ENCODE measurements at regions not wholly inside any gene's neighbourhood (a gene's known extent, or its start where the extent isn't known, plus 50 kb on each side); places are given as distances from the start of the nearest gene placed in this dataset.
"Not testable (repeated sequence)": the region's sequence is repeated elsewhere in the genome, so short reads cannot be mapped to it uniquely, and the experiment has no call there.

- FAIRE-seq (no peak), DNase-seq (ENCODE audit: extremely low spot score, insufficient read length, low read depth) (no peak)
These were observed 168.2 kb downstream of the THBS2 start for GRCh38 chr6:169085466-169085865.

DNA sequence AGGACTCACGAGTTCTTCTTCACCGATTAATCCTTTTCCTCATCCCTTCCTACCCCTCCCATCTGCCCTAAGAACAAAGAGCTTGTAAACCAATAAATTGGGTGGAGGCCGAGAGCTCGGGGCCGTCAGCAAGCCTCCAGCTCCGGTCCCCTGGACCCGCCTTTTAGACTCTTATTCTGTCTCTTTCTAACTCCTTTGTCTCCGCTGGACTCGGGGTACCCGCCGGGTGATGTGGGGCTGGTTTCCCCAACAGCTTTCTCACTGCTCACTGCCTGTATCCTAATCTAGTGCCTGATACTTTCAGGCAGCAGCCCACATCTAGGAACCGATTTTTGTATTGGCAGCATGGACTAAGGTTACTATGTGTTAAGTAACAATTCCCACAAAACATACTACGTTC lies 169.1 kb downstream of the THBS2 start:
- not testable (repeated sequence) for DNase-seq (ENCODE audit: extremely low spot score, insufficient read length, low read depth); FAIRE-seq

GRCh38 chr6:169084067-169084466 lies 169.6 kb downstream of the THBS2 start:
- DNase-seq (ENCODE audit: extremely low spot score, insufficient read length, low read depth) (no peak), FAIRE-seq (no peak)

DNA sequence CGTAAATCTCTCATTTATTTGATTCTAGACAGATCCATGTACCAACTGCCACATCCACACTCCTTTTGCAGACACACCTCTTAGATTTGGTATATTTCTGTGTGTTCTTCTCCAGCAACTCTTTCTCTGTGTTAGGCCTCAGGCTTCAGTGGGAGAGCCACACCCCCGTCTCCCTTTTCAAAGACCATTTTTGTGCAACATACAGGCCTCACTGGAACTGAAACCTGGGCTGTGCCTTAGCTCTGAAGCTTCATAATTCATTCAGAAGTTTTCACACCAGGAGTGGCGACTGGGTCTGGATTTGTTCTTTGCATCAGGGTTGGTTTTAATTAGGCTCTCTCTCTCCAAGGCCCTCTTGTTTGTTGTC lies 170.2 kb downstream of the THBS2 start:
- DNase-seq (ENCODE audit: extremely low spot score, insufficient read length, low read depth) (no peak), FAIRE-seq (no peak)

DNA sequence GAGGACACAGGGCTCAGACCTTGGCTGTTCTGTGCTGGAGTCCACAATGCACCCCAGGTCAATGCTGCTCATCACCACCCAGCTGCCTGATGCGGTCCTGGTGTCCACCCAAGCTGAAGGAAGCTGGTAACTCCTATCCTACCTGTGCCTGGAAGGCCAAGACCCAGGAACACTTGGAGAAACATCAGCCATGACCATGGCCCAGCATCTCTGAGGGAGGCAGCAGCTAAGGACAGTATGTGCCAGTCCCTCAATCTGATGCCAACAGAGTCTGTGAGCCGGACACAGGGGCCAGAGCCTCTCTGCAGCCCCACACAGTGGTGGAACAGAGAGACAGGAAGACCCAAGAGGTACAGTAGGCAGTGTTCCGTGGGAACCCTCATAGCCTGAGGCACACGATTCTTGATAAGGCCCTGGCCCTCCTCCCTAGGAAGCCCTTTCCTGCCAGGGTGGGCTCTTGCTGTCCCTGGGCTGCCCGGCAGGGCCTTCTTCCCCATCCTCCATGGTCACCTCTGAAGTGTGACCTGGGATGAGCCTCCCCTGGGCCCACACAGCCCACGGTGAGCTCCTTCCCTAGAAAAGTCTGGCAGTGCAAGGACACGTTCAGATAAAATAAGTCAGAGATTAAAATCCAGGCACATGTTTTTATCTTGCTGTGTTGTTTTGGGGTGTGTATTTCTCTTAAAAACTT lies 170.7 kb downstream of the THBS2 start:
- no peak for FAIRE-seq

GRCh38 chr6:169082093-169082492 lies 171.6 kb downstream of the THBS2 start:
- DNase-seq (ENCODE audit: extremely low spot score, insufficient read length, low read depth), result no peak
- no peak for FAIRE-seq

More for the DNA sequence above, 170.7 kb downstream of the THBS2 start:
- DNase-seq (ENCODE audit: extremely low spot score, insufficient read length, low read depth), result no peak

GRCh38 chr6:169081248-169081647 lies 172.4 kb downstream of the THBS2 start:
- DNase-seq (ENCODE audit: extremely low spot score, insufficient read length, low read depth), result no peak
- no peak for FAIRE-seq

GRCh38 chr6:169079650-169080049 lies 174.0 kb downstream of the THBS2 start:
- DNase-seq (ENCODE audit: extremely low spot score, insufficient read length, low read depth) (no peak), FAIRE-seq (no peak)

DNA sequence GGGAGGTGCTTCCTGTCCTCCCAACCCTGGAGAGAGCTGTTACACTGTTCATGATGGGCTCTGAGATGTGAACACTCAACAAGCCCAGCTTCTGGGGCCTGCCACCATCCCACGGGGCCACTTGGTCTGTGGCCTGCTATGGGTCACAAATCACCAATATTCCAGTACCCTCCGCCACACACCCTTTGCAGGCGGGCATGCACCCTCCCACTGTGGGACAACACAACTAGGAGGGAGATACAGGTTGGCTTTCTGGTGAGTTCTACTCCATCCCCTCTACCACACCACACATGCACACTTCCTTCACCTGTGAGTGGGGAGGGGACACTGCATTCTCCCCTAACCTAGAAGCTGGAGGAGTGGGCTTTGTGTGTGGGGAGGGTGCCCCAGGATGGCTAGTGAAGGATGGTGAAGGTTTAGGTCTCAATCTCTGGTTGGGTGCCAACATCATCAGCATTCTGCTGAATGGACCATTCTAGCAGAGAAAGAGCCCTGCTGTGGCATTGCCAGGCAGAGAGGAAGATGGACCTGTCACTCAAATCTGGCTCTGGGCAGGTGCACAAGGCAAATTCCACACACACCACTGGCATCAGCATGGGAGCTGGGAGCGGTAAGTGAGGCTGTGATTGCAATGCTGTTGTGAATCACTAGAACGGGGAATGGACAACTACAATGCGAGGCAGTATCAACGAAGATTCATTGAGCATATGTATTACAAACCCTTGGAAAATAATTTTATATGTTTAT lies 175.1 kb downstream of the THBS2 start:
- DNase-seq (ENCODE audit: extremely low spot score, insufficient read length, low read depth) (no peak), FAIRE-seq (no peak)

- DNase-seq (ENCODE audit: extremely low spot score, insufficient read length, low read depth) (no peak), FAIRE-seq (no peak)
These were observed 177.6 kb downstream of the THBS2 start for GRCh38 chr6:169075915-169076654.

DNA sequence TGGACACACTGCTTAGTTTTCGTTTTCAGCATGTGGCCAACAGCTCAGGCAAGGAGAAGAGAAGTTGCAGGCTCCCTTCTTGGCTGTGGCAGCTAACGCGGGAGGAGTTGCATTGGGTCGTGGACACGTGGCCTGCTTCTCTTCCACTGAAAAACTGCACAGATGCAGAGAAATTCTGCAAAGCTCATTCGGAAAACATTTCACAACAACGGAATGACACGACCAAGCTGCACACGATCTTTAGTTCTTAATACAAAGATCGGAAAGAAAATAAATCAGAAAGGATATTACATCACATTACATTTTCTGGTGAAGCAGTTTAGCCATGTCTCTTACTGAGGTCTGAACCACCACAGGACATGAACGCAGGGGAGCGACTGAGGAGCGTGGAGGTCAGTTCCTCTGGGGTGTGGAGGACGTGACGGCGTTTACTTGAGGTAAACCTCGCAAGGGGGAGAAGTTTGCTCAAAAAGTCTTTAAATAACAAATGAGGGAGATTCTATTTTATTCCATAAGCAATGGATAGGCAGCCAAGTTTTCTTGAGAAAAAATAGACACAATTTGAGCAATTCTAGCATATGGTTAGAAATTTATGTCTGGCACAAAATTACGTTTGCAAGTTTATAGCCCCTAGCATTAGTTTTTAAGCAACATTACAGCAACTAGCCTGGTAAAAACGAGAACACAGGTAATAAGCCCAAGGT lies 178.3 kb downstream of the THBS2 start:
- FAIRE-seq, result no peak
- no peak for DNase-seq (ENCODE audit: extremely low spot score, insufficient read length, low read depth)

DNA sequence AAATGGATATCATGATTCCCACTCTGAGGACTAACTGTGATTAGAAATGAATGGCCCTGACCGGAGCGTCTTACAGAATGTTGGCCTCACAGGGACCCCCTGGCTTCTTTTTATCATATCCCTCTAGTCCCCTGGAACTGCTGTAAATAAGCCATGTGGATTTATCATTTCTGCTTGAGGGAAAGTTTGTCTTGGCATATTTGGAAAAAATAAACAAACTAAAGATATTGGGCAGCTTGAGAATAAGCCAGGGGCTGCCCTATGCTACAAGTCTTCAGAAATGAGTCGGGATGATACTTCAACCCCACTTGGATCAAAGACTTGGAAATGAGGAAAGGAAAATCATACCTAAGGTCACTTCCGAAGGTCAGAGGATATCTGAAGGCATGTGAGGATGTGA lies 179.1 kb downstream of the THBS2 start:
- no peak for DNase-seq (ENCODE audit: extremely low spot score, insufficient read length, low read depth)
- FAIRE-seq, result no peak

GRCh38 chr6:169073311-169073710 lies 180.3 kb downstream of the THBS2 start:
- FAIRE-seq (no peak), DNase-seq (ENCODE audit: extremely low spot score, insufficient read length, low read depth) (no peak)

DNA sequence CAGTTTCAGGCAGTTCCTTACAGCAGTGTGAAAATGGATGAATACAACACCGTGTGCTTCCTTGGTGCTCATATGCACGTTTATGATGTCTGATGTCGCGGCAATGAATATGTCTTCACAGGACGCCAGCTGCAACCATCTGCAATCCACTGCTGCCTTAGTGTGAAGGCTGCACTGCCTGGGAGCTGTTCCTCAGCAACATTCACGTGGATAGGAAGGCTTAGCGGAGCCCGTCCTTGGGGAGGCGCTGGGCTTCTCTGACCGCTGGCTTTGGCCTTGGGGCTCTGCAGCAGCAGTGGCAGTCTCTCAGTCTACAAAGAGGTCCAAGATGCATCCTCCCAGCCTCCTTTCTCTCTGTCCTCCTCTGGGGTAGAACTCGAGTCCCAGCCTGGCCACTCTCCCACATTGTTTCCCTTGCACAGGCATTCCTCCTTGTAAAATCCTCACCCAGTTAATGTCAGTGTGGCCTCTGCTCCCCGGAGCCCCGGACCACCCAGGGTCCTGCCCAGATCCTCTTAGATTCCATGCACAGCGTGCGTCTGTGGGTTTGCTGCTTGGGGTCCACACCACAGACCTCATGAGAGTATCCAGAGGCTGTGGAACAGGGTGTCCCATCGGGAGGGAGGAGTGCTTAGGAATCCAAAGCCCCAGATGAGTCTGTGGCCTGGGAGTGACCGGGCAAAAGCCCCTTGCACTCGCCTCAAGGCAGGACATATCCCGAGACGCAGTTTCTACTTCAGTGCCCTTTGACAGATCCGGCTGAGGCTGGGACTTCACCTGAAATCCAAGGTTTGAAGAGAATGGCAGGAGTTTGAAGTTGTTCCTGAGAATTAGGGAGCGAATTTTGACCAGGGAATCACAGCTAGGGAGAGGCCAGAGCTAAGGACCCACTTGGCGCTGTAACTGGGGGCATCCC lies 181.3 kb downstream of the THBS2 start:
- DNase-seq (ENCODE audit: extremely low spot score, insufficient read length, low read depth) (no peak), FAIRE-seq (no peak)

DNA sequence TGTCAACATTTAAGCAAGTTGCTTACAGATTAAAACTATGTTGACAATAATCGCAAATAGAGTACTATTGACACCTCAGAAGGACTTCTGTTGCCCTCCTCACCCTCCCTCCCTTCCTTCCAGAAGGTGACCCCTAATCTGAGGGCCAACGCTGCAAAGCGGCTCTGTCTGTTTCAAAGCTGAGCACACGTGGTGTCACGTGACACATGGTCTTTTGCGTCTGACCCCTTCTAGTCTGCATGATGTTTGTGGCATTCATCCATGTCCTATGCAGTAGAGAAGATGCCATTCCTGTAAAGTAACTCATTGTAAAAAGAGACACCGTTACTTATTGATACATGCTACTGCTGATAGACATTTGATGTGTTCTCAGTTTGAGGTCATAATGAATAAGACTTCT lies 182.3 kb downstream of the THBS2 start:
- no peak for FAIRE-seq
- no peak for DNase-seq (ENCODE audit: extremely low spot score, insufficient read length, low read depth)

DNA sequence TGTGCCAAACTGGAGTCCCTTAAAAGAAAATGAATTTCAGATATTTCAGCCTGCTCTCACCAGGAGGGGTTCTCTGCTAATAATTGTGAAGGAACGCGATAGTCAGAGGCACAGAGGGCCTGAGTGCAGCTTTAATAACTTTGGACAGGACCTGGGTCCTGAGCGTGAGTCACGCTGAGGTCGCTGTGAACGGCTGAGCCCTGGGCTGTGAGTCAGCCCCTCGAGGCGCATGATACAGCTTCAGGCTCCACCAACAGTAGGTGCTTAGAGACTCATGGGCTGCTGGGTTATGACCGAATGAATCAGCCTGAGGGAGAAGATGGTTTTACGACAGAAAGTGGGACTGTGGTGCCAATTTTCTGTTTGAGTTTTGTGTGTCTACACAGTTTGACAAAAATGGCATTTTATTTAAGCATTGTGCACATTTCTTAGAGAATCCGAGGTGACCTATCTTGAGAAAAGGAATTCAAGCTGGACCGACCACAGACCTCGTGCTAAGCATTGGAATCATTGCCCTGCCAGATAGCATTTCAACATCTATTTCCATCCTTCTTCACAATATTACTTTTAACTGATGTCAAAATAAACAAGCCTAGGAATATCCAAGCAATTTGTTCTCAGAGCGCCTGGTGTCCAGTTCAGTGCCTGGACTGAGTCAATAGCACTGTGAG lies 183.0 kb downstream of the THBS2 start:
- DNase-seq (ENCODE audit: extremely low spot score, insufficient read length, low read depth) (no peak), FAIRE-seq (no peak)

- FAIRE-seq, result no peak
- DNase-seq (ENCODE audit: extremely low spot score, insufficient read length, low read depth), result no peak
These were observed 184.3 kb downstream of the THBS2 start for GRCh38 chr6:169069356-169069755.

- DNase-seq (ENCODE audit: extremely low spot score, insufficient read length, low read depth), result no peak
- no peak for FAIRE-seq
These were observed 189.5 kb downstream of the THBS2 start for GRCh38 chr6:169064194-169064593.

- FAIRE-seq (no peak), DNase-seq (ENCODE audit: extremely low spot score, insufficient read length, low read depth) (no peak)
These were observed 191.4 kb downstream of the THBS2 start for GRCh38 chr6:169062272-169062671.
